Prostate gland (tissue), 2 donors: ENCODE measurements at regions not wholly inside any gene's neighbourhood (a gene's known extent, or its start where the extent isn't known, plus 50 kb on each side); places are given as distances from the start of the nearest gene placed in this dataset.

Experiments used
- DNase-seq: peaks from one replicate; pipeline ENCODE4 v3.0.0-alpha.2; 2019; ENCODE audit warnings: low spot score
- H3K27ac ChIP-seq, 2 donors: fragments of 200-600 bp; sonication (generic); 2 replicates each; pipeline ENCODE4 v1.5.1; 2017 to 2019
- H3K27me3 ChIP-seq: fragments of 200-600 bp; sonication (generic); replicated peaks from 2 replicates; pipeline ENCODE4 v1.5.1; 2019; ENCODE audit not compliant: insufficient read depth
- H3K36me3 ChIP-seq, 2 donors: fragments of 200-600 bp; sonication (generic); 1 replicate in 1 of 2; 2 replicates in 1 of 2; pipeline versions ENCODE4 v1.5.1 to v1.8.1; 2017 to 2019
- H3K4me1 ChIP-seq: fragments of 200-600 bp; sonication (generic); replicated peaks from 2 replicates; pipeline ENCODE4 v1.5.1; 2019
- H3K4me3 ChIP-seq, 2 donors: fragments of 200-600 bp; sonication (generic); 2 replicates each; pipeline ENCODE4 v1.5.1; 2017 to 2019
- H3K9me3 ChIP-seq: fragments of 200-600 bp; sonication (generic); 2 replicates; pipeline ENCODE4 v1.5.1; 2017
- POLR2A ChIP-seq: fragments of 450-650 bp; IDR thresholded peaks from one replicate; pipeline ENCODE4 v1.6.1; 2016; ENCODE audit warnings: antibody characterized with exemption, mild to moderate bottlenecking
- POLR2AphosphoS5 ChIP-seq: sonication (generic); formaldehyde crosslinking; IDR thresholded peaks from one replicate; pipeline ENCODE4 v1.6.1; 2017; ENCODE audit warnings: antibody characterized with exemption
- WGBS: methylation state at CpG from one replicate; pipeline ENCODE4 v1.1.5; 2018; 5-methylcytosine and 5-hydroxymethylcytosine counted together
- intact Hi-C: fragments of 100-400 bp; cut with DNase I; formaldehyde crosslinking; loops from one replicate; pipeline ENCODE4 v1.14.2; 2022
- TF ChIP-seq, protein P1 (sequence below), 4 experiments: fragments of 200-600 bp in 2 of 4; fragments of 450-650 bp in 2 of 4; sonication (generic) in 2 of 4; IDR thresholded peaks; 1 replicate in 3 of 4; 2 replicates in 1 of 4; pipeline ENCODE4 v1.5.1; 2016 to 2019; ENCODE audit warnings: antibody characterized with exemption in 4 of 4, mild to moderate bottlenecking in 2 of 4, moderate library complexity in 2 of 4

DNA sequence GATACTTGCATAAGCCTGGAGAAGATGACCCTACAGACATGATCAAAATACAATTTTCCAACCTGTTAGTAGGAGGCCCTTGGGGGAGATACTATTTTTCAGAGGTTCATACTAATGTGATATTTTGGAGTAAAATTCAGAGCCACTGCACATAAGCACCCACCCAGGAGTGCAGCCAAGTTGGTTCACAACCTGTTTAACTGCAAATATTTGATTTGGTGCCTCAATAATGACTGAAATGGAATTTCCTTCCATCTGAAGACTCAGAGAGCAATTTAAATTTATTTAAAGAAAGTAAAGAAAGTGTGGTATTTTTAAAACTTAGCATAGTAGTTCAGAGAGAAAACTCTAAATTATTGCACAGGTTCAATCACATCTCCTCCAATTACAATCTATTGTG lies 77.5 kb upstream of the FBN2 start:
- TF ChIP-seq, protein P1, sequence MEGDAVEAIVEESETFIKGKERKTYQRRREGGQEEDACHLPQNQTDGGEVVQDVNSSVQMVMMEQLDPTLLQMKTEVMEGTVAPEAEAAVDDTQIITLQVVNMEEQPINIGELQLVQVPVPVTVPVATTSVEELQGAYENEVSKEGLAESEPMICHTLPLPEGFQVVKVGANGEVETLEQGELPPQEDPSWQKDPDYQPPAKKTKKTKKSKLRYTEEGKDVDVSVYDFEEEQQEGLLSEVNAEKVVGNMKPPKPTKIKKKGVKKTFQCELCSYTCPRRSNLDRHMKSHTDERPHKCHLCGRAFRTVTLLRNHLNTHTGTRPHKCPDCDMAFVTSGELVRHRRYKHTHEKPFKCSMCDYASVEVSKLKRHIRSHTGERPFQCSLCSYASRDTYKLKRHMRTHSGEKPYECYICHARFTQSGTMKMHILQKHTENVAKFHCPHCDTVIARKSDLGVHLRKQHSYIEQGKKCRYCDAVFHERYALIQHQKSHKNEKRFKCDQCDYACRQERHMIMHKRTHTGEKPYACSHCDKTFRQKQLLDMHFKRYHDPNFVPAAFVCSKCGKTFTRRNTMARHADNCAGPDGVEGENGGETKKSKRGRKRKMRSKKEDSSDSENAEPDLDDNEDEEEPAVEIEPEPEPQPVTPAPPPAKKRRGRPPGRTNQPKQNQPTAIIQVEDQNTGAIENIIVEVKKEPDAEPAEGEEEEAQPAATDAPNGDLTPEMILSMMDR (IDR thresholded peaks at IDR 0.05), result no peak
- TF ChIP-seq POLR2A (no peak), POLR2AphosphoS5 (no peak)
- Histone ChIP-seq H3K9me3 (no peaks in the 10 kb centered on the region), H3K4me3 (no peak overlapping the region), H3K36me3 (no peaks in the 10 kb centered on the region), H3K27ac (no peak overlapping the region), H3K27me3 (no peaks in the 10 kb centered on the region), H3K4me1 (no peaks in the 10 kb centered on the region)
- no peak for DNase-seq
- intact Hi-C loops, result no loop called here

DNA sequence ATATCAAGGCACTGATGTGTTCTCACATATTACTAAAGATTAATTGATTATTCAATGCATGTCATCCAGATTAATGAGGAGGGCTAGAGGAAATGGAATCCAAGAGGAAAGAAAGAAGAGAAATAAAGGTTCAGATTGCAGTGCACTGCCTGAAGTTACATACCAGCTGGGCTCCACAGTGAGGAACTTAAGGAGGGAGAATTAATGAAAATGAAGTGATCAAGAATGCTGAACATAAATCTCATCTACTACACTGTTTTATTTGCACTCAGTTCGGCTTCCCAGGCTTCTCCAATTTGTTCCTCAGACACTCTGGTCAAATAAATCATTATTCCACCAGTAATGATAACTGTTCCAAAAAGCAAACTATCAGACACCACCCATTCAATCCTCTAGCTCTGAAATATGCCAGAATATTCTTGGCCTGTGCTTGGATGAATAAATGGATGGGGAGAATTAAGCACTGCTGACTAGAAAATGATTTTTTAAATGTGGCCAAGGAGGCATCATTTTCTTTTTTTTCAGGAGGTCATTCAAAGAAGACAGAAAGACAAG lies 88.6 kb upstream of the FBN2 start:
- TF ChIP-seq, protein P1 (IDR thresholded peaks at IDR 0.05), result no peak
- TF ChIP-seq POLR2AphosphoS5, result no peak
- TF ChIP-seq POLR2A, result no peak
- Histone ChIP-seq H3K4me3 (no peak overlapping the region), H3K27me3 (no peaks in the 10 kb centered on the region), H3K36me3 (no peaks in the 10 kb centered on the region), H3K9me3 (no peaks in the 10 kb centered on the region), H3K27ac (no peak overlapping the region), H3K4me1 (no peaks in the 10 kb centered on the region)
- intact Hi-C loops, result no loop called here
- 36% methylated on average over 1 of the region's 1 CpG for WGBS
- no peak for DNase-seq

DNA sequence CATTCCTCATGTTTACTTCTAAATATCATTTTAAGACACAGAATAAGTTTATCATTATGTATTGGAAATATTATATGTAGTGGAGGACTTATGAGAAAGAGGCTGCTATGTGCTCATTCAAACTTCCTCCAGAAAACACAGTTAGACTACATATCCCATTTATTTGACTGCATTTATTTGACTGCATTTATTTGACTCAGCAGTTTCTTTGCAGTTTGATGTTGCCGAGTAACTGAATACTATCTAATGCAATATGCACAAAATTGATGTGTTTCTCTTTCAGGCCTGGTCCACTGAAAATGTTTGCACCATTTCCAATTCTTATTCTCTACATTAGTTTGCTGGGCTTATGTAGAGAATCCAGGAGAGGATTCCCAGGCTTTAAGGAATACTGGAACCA lies 89.9 kb upstream of the FBN2 start:
- no peak overlapping the region for H3K27ac ChIP-seq
- no peak overlapping the region for H3K4me3 ChIP-seq
- intact Hi-C loops, result no loop called here
- TF ChIP-seq POLR2AphosphoS5 (no peak), POLR2A (no peak)
- TF ChIP-seq, protein P1 (IDR thresholded peaks at IDR 0.05), result no peak
- no peaks in the 10 kb centered on the region for H3K27me3 ChIP-seq
- no peak for DNase-seq
- H3K9me3 ChIP-seq, result no peaks in the 10 kb centered on the region
- H3K4me1 ChIP-seq, result no peaks in the 10 kb centered on the region
- WGBS, result 80% methylated on average over 1 of the region's 1 CpG
- no peaks in the 10 kb centered on the region for H3K36me3 ChIP-seq

DNA sequence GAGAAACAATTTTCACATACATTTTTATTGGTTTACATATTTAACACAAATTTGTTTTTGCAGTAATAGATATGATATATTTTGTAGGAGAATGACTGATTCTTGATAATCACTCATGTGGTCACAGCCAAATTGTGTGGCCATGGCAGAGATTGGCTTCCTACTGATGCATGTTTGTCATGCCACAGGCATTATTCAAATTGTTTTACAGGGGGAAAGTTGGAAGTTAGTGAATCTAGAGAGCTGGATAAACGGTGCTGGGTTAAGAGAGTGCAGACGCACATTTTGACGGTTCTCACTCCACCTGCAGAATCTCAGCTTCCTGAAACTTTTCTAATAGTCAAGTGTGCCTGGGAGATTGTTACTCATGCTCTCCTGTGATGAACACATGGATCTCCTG lies 91.1 kb upstream of the FBN2 start:
- WGBS, result 75% methylated on average over 3 of the region's 3 CpGs
- no peaks in the 10 kb centered on the region for H3K27me3 ChIP-seq

DNA sequence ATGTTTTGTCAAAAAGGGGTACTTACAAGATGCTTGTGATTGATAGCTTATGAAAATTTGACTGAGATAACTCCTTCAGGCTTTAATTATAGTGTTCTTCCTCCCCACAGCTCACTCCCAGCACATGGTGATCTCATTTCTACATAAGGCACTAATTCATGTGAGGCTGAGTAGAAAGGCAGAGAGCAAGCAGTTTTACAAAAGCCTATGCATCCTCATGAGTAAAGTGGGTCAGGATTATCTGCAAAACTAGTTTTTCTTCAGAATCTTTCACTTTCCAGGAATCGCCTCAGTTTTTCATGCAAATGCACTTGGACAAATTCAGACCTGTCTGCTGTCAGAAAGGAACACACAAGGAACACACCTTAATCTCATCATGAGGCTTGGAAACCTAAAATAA lies 92.1 kb upstream of the FBN2 start:
- no peak for DNase-seq
- H3K9me3 ChIP-seq, result no peaks in the 10 kb centered on the region
- H3K4me3 ChIP-seq, result no peak overlapping the region
- H3K36me3 ChIP-seq, result no peaks in the 10 kb centered on the region
- no peak overlapping the region for H3K27ac ChIP-seq
- H3K27me3 ChIP-seq, result no peaks in the 10 kb centered on the region
- WGBS, result 36% methylated on average over 1 of the region's 1 CpG
- intact Hi-C loops, result no loop called here
- no peaks in the 10 kb centered on the region for H3K4me1 ChIP-seq
- TF ChIP-seq POLR2A, result no peak
- TF ChIP-seq, protein P1 (IDR thresholded peaks at IDR 0.05), result no peak
- no peak for TF ChIP-seq POLR2AphosphoS5

More for the DNA sequence above, 91.1 kb upstream of the FBN2 start:
- DNase-seq, result no peak
- no peaks in the 10 kb centered on the region for H3K36me3 ChIP-seq
- no peak overlapping the region for H3K4me3 ChIP-seq
- intact Hi-C loops, result no loop called here
- no peaks in the 10 kb centered on the region for H3K4me1 ChIP-seq
- TF ChIP-seq POLR2A, result no peak
- TF ChIP-seq POLR2AphosphoS5, result no peak
- TF ChIP-seq, protein P1 (IDR thresholded peaks at IDR 0.05), result no peak
- H3K9me3 ChIP-seq, result no peaks in the 10 kb centered on the region
- no peak overlapping the region for H3K27ac ChIP-seq
